ENCODE measurements at regions not wholly inside any gene's neighbourhood (a gene's known extent, or its start where the extent isn't known, plus 50 kb on each side); places are given as distances from the start of the nearest gene placed in this dataset.

DNA sequence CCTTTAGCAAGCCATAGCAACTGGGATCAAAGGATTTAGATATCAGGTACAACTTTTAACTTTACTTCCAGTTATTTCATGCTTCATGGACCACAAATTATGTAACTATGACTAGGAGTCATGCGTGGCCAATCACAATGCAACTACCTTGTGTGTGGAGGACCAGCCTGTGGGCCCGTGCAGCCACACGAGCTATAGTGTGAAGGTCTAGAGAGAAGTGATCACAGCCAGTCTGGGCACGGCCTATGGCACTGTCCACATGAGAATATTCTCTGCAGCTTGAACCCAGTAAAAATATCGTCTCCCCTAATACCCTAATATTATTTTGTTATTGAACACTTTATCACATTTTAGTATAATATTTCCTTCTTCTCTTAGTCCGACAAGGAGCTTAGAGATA, 464.9 kb upstream of the MIR17HG start:
- no peaks in the 10 kb centered on the region for H3K9me3 Mint-ChIP-seq
- ATAC-seq = no peak
- H3K4me1 Mint-ChIP-seq = no peaks in the 10 kb centered on the region
- no peak for DNase-seq (ENCODE audit: low spot score)
- H3K36me3 Mint-ChIP-seq = no peaks in the 10 kb centered on the region
- ChIA-PET POLR2A (no interaction called here), CTCF (interaction anchor here (1.0 kb wide), 1 partner anchor 135 kb away, joined by 4 read pairs; no protein-coding TSS in a partner anchor)
- no peak for TF ChIP-seq MXD4 (CRISPR knock-in tag; IDR thresholded peaks at IDR 0.05; ENCODE audit: borderline replicate concordance)
- no peak for TF ChIP-seq JAZF1 (CRISPR knock-in tag; IDR thresholded peaks at IDR 0.05)
- no peak for TF ChIP-seq ZMAT4 (CRISPR knock-in tag; IDR thresholded peaks at IDR 0.05)
- no peak for TF ChIP-seq ARID4B (CRISPR knock-in tag; IDR thresholded peaks at IDR 0.05; ENCODE audit: borderline replicate concordance)
- TF ChIP-seq ESRRA (CRISPR knock-in tag; IDR thresholded peaks at IDR 0.05; ENCODE audit: borderline replicate concordance) = no peak
- no peak for TF ChIP-seq NFATC4 (CRISPR knock-in tag; IDR thresholded peaks at IDR 0.05)
- TF ChIP-seq SOX15 (CRISPR knock-in tag; IDR thresholded peaks at IDR 0.05) = no peak
- no peak for TF ChIP-seq CREM (CRISPR knock-in tag; IDR thresholded peaks at IDR 0.05)
- TF ChIP-seq OVOL2 (CRISPR knock-in tag; IDR thresholded peaks at IDR 0.05; ENCODE audit: borderline replicate concordance) = no peak
- no peak for TF ChIP-seq ZNF532 (CRISPR knock-in tag; IDR thresholded peaks at IDR 0.05; ENCODE audit: borderline replicate concordance)
- no peak for TF ChIP-seq FOXP1 (CRISPR knock-in tag; IDR thresholded peaks at IDR 0.05; ENCODE audit: borderline replicate concordance)
- no peak overlapping the region for H3K4me3 Mint-ChIP-seq
- H3K27me3 Mint-ChIP-seq (ENCODE audit: low read depth) = no peaks in the 10 kb centered on the region
- no peak overlapping the region for H3K27ac Mint-ChIP-seq

- H3K27ac Mint-ChIP-seq = no peak overlapping the region
- H3K36me3 Mint-ChIP-seq = no peaks in the 10 kb centered on the region
- no peaks in the 10 kb centered on the region for H3K9me3 Mint-ChIP-seq
- ATAC-seq (no peak), DNase-seq (ENCODE audit: low spot score) (no peak)
- CTCF ChIA-PET = no interaction called here
- no peak overlapping the region for H3K4me3 Mint-ChIP-seq
- POLR2A ChIA-PET = no interaction called here
- H3K4me1 Mint-ChIP-seq = no peaks in the 10 kb centered on the region
- no peaks in the 10 kb centered on the region for H3K27me3 Mint-ChIP-seq (ENCODE audit: low read depth)
- TF ChIP-seq ZNF512 (CRISPR knock-in tag; IDR thresholded peaks at IDR 0.05; ENCODE audit: borderline replicate concordance) = no peak
- no peak for TF ChIP-seq EMX1 (CRISPR knock-in tag; IDR thresholded peaks at IDR 0.05)
- no peak for TF ChIP-seq MXD4 (CRISPR knock-in tag; IDR thresholded peaks at IDR 0.05; ENCODE audit: borderline replicate concordance)
- no peak for TF ChIP-seq CTCF (IDR thresholded peaks at IDR 0.05)
- TF ChIP-seq JAZF1 (CRISPR knock-in tag; IDR thresholded peaks at IDR 0.05) = no peak
- TF ChIP-seq GTF2I (CRISPR knock-in tag; conservative IDR thresholded peaks at IDR 0.05) = no peak
- TF ChIP-seq, protein P1, sequence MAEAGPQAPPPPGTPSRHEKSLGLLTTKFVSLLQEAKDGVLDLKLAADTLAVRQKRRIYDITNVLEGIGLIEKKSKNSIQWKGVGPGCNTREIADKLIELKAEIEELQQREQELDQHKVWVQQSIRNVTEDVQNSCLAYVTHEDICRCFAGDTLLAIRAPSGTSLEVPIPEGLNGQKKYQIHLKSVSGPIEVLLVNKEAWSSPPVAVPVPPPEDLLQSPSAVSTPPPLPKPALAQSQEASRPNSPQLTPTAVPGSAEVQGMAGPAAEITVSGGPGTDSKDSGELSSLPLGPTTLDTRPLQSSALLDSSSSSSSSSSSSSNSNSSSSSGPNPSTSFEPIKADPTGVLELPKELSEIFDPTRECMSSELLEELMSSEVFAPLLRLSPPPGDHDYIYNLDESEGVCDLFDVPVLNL (CRISPR knock-in tag; IDR thresholded peaks at IDR 0.05; ENCODE audit: borderline replicate concordance, low read depth) = no peak
- no peak for TF ChIP-seq TCF7 (CRISPR knock-in tag; IDR thresholded peaks at IDR 0.05; ENCODE audit: low read depth)
Observed at GRCh38 chr13:90883592-90883991, 463.9 kb upstream of the MIR17HG start.
